Neural cell (in vitro differentiated cells): ENCODE measurements at regions not wholly inside any gene's neighbourhood (a gene's known extent, or its start where the extent isn't known, plus 50 kb on each side); places are given as distances from the start of the nearest gene placed in this dataset.

Experiments
- POLR2AphosphoS5 ChIP-seq: IDR thresholded peaks from 2 replicates; pipeline ENCODE4 v1.6.1; 2012
- TF ChIP-seq, protein P1 (sequence below): fragments of 450-650 bp; IDR thresholded peaks from 2 replicates; pipeline ENCODE4 v1.5.1; 2014; ENCODE audit warnings: antibody characterized with exemption, mild to moderate bottlenecking, moderate library complexity; ENCODE audit not compliant: poor library complexity, severe bottlenecking

DNA sequence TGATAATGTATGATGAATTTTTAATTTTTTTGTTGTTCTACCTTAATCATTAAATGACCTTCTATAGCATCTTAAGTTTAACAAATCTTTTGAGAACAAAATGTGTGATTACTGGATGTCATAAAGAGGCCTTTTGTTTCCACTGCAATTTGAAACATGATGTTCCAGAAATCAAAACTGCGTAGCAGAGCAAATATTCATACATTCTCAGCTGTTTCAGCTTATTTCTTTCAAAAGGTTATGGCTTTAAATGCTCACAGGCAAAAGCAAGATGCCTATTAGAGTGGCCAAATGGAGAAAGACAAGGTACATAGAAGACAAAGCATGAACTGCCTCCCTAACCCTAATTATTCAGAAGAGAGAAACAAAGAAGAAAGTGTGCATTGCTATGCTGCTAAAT is 233.0 kb upstream of the SLC7A11 start:
- TF ChIP-seq, protein P1, sequence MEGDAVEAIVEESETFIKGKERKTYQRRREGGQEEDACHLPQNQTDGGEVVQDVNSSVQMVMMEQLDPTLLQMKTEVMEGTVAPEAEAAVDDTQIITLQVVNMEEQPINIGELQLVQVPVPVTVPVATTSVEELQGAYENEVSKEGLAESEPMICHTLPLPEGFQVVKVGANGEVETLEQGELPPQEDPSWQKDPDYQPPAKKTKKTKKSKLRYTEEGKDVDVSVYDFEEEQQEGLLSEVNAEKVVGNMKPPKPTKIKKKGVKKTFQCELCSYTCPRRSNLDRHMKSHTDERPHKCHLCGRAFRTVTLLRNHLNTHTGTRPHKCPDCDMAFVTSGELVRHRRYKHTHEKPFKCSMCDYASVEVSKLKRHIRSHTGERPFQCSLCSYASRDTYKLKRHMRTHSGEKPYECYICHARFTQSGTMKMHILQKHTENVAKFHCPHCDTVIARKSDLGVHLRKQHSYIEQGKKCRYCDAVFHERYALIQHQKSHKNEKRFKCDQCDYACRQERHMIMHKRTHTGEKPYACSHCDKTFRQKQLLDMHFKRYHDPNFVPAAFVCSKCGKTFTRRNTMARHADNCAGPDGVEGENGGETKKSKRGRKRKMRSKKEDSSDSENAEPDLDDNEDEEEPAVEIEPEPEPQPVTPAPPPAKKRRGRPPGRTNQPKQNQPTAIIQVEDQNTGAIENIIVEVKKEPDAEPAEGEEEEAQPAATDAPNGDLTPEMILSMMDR: no peak
- no peak for TF ChIP-seq POLR2AphosphoS5
